ENCODE measurements at regions not wholly inside any gene's neighbourhood (a gene's known extent, or its start where the extent isn't known, plus 50 kb on each side); places are given as distances from the start of the nearest gene placed in this dataset.

- TF ChIP-seq CTCF (IDR thresholded peaks at IDR 0.05; ENCODE audit: poor library complexity) (no peak), EZH2 (IDR thresholded peaks at IDR 0.05; ENCODE audit: borderline replicate concordance) (no peak), EZH2phosphoT487 (IDR thresholded peaks at IDR 0.05; ENCODE audit: low read depth, severe bottlenecking, unreplicated experiment) (no peak)
These were observed 53.7 kb upstream of the AGAP1 start for GRCh38 chr2:235439959-235440662.

Measured in hepatocyte (in vitro differentiated cells).